T1000 (cell line): ENCODE measurements at regions not wholly inside any gene's neighbourhood (a gene's known extent, or its start where the extent isn't known, plus 50 kb on each side); places are given as distances from the start of the nearest gene placed in this dataset.
"Not testable (repeated sequence)": the region's sequence is repeated elsewhere in the genome, so short reads cannot be mapped to it uniquely, and the experiment has no call there.

ENCODE experiments used
- DNase-seq: peaks from one replicate; lab custom pipeline; 2025; ENCODE audit warnings: mixed read lengths; lab: John Stamatoyannopoulos, UW

DNA sequence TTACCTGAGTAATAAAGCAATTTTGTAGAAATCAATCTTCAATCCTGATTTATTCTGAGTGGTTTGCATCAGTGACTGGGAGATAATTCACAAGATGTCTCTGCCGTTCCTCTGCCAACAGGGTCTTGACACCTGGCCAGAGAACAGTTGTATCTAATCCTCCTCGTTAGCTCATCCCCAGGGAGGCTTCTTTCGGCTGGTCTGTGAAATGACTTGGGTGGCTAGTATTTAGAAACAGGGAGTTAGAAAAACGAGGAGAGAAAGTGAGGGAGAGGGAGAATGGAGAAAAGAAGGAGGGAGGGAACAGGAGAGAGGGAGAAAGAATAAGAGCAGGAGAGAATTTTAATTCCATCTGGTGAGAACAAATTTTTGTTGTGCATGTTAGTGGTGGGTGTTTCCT, 600.2 kb upstream of the TLE4 start:
- no peak for DNase-seq

DNA sequence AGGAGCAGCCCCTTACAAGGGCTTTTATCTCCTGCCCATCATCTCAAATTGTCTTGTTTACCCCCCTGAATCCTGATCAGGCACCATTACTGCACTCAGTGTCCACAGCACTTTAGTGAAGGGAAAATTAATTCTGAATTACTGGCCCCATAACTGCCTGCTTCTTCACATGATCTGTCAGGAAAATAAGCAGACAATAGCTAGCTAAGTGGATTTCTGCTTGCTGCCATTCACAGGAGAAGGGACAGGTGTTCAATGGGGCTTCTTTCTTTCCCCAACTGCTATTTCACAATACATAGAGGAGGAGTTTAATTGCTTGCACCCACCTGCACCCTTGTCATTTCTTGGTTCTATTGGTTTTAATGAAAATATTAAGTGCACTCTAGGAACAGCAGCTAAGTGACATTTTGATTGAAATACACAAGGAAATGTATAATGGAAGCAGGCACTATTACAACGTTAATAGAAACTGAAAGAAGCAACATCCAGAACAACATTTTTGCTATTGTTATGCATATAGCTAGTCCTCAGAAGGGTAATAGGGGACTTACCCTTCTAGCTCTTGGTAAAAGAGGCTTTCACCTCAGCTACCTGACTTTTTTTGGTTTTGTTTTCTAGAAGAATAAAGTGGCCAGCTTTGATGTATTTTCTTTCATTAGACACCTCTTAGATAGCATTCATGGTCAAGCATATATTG, 599.3 kb upstream of the TLE4 start:
- no peak for DNase-seq

DNA sequence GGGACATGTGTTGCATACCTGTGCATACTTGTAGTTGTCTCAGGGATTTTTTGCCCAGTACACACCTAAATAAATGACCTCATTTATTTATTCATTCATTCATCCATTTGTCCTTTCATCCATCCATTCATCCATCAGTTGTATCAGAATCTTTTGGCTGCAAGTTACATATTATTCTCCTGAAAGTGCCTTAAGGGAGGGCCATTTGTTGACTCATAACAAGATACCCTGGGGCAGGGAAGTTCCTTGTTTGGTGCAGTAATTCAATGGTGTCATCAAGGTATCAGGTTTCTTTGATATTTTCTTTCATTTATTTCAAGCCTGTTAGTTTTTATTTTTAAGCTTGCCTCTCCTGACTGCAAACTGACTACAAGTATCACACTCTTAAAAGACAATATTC, 597.9 kb upstream of the TLE4 start:
- peak; percentile 58 for DNase-seq

GRCh38 chr9:78982849-78983248, 588.9 kb upstream of the TLE4 start:
- peak; percentile 26 for DNase-seq

GRCh38 chr9:78985084-78985738, 586.6 kb upstream of the TLE4 start:
- DNase-seq, result no peak

- DNase-seq, result no peak
Measured at GRCh38 chr9:78986446-78986845, 585.3 kb upstream of the TLE4 start.

GRCh38 chr9:78989031-78989658, 582.6 kb upstream of the TLE4 start:
- DNase-seq, result no peak

DNA sequence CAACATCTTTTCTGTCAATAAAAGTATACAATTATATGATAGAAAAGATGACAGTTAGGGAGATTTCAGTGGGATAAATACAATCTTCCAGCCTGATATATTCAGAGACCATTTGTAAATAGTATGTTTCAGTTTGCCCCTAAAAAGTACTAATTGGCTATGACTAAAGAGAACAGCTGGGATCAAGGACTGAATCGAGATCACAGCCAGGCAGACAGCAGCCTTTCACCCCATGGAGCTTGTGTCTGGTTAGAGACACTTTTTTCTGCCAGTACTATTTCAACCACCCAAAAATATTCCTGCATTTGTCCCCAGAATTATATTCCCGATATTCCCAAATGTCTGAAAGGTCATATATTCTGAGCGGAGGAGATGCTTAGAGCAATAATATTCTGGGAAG, 577.3 kb upstream of the TLE4 start:
- no peak for DNase-seq

GRCh38 chr9:78994974-78995373, 576.8 kb upstream of the TLE4 start:
- DNase-seq, result not testable (repeated sequence)

GRCh38 chr9:78997296-78997695, 574.5 kb upstream of the TLE4 start:
- no peak for DNase-seq

- DNase-seq, result no peak
Measured at GRCh38 chr9:79000230-79001002, 571.3 kb upstream of the TLE4 start.

GRCh38 chr9:79001012-79001411, 570.8 kb upstream of the TLE4 start:
- no peak for DNase-seq

DNA sequence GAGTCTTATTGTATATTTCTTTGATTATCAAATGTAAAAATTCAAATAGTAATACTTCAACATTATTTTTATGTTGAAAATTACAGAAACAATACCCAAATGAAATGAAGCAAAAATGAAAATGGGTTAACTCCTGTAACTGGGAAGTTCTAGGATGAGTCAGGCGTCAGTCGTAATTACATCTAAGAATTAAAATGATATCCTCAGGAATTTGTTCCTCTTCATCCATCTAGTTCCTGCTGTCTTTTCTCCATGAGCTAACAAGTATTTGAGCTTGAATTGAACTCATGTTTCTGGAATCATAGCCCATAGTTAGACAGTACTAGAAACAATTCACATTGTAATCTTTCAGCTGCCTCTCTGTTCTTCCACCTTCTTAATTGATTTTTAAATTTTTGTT, 568.3 kb upstream of the TLE4 start:
- DNase-seq, result no peak

DNA sequence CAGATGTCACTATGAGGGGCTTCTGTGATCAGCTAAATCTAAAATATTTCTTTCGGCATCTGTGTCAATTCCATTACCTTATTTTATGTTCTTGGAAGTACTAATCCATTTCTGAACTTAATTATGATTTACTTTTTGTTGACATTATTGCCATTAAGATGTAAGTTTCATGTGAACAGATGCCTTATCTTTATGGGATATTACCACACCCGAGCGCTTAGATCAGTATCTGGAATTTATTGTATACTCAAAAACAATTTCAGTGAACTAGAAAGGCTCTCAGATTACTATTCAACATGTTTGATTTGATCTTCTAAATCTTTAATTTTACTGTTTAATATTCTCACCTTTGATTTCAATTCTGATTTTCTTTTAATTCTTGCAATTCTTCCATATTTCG, 567.7 kb upstream of the TLE4 start:
- no peak for DNase-seq

- no peak for DNase-seq
Measured at GRCh38 chr9:79006546-79006945, 565.2 kb upstream of the TLE4 start.

DNA sequence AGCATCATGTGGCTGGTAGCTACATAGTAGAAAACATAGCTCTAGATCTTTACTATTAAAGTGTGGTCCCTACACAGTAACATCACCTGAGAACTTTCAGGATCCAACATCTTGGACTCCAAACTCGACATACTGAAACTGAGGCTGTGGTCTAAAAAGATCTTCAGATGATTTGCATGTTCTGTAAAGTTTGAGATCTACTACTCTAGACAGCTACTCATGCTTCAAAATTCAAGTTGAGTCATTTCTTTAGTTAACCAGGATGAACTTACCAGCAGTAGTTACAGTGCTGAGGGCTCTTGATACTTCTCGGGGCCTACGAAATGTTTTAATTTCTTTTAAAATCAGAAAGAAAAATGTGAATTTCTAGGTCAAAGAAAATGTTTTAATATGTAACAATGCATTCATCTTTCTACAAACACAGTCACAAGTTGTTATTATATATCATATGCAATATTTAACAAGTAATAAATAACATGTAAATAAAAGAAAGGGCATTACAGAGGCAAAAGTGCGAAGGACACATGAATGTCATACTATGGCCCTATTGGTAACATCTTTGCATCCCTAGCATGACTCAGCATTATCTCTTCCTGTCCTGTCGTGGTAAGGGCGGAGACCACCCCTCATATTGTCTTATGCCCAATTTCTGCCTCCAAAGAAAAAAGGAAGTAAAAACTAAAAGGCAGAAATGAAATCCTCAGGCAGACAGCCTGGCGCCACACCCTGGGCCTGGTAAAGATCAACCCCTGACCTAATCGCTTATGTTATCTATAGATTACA, 563.9 kb upstream of the TLE4 start:
- no peak for DNase-seq

DNA sequence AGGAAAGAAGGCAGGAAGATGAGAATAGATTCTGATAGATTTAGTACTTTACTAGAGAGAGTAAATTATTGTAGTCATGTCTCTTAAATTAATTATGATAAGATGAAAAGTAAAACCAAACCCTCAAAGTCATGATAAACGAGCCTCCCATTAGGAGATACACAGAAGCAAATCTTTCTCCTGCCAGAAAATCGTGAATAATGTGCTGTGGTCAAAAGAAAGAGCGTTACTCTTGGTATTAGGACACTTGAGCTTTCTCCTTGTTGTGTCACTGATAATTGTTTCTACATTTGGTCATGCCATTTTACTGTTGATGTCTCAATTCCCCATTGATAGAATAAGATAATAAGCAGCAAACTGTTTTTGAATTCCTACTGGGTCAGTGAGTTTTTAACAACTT, 562.8 kb upstream of the TLE4 start:
- DNase-seq, result no peak

- DNase-seq, result no peak
Measured at GRCh38 chr9:79011461-79011860, 560.3 kb upstream of the TLE4 start.

GRCh38 chr9:79012561-79012960, 559.2 kb upstream of the TLE4 start:
- no peak for DNase-seq

- DNase-seq, result no peak
Measured at GRCh38 chr9:79013715-79014610, 557.8 kb upstream of the TLE4 start.
